SK-N-SH (cell line): ENCODE measurements at regions not wholly inside any gene's neighbourhood (a gene's known extent, or its start where the extent isn't known, plus 50 kb on each side); places are given as distances from the start of the nearest gene placed in this dataset.

Source experiments
- EZH2phosphoT487 ChIP-seq: fragments of 200-600 bp; sonication (generic); IDR thresholded peaks from 2 replicates; pipeline ENCODE4 v1.6.1; 2017; ENCODE audit warnings: low read depth, mixed run types, mild to moderate bottlenecking, antibody characterized with exemption, moderate library complexity, borderline replicate concordance
- FOSL2 ChIP-seq: IDR thresholded peaks from 2 replicates; pipeline ENCODE4 v1.4.0; 2012; ENCODE audit warnings: low read depth, mild to moderate bottlenecking, moderate library complexity, borderline replicate concordance
- POLR2AphosphoS5 ChIP-seq: IDR thresholded peaks from 2 replicates; pipeline ENCODE4 v1.6.1; 2012; ENCODE audit warnings: low read depth, low read length
- RCOR1 ChIP-seq: fragments of 150-350 bp; IDR thresholded peaks from 2 replicates; pipeline ENCODE4 v1.6.1; 2017; ENCODE audit warnings: antibody characterized with exemption, low read length
- TCF12 ChIP-seq: IDR thresholded peaks from 2 replicates; pipeline ENCODE4 v1.4.0; 2012
- TEAD4 ChIP-seq: IDR thresholded peaks from 2 replicates; pipeline ENCODE4 v1.4.0; 2012; ENCODE audit warnings: mild to moderate bottlenecking, borderline replicate concordance; ENCODE audit not compliant: insufficient read depth
- TF ChIP-seq, protein P1 (sequence below): fragments of 200-600 bp; sonication (generic); IDR thresholded peaks from 2 replicates; pipeline ENCODE4 v1.6.1; 2017; ENCODE audit warnings: antibody characterized with exemption, mild to moderate bottlenecking, moderate library complexity
- TF ChIP-seq, protein P2 (sequence below): IDR thresholded peaks from 2 replicates; pipeline ENCODE4 v1.6.1; 2012; ENCODE audit warnings: mild to moderate bottlenecking, low read depth, low read length, moderate library complexity
- TF ChIP-seq, protein P3 (sequence below): IDR thresholded peaks from 2 replicates; pipeline ENCODE4; 2012
- TF ChIP-seq, protein P4 (sequence below): IDR thresholded peaks from 2 replicates; pipeline ENCODE4 v1.4.0; 2012; ENCODE audit warnings: low read depth, borderline replicate concordance

DNA sequence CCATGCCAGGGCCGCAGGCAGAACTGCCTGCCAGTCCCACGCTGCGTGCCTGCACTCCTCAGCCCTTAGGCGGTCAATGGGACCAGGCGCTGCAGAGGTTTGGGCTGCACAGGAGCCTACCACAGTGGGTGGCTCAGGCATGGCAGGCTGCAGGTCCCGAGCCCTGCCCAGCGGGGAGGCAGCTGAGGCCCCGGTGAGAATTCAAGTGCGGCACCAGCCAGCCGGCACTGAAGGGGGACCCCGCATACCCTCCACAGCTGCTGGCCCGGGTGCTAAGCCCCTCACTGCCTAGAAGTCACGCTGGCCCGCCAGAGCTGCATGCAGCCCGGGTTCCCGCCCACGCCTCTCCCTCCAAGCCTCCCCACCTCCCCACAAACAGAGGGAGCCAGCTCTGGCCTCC, 302.5 kb upstream of the UGT8 start:
- TF ChIP-seq, protein P1, sequence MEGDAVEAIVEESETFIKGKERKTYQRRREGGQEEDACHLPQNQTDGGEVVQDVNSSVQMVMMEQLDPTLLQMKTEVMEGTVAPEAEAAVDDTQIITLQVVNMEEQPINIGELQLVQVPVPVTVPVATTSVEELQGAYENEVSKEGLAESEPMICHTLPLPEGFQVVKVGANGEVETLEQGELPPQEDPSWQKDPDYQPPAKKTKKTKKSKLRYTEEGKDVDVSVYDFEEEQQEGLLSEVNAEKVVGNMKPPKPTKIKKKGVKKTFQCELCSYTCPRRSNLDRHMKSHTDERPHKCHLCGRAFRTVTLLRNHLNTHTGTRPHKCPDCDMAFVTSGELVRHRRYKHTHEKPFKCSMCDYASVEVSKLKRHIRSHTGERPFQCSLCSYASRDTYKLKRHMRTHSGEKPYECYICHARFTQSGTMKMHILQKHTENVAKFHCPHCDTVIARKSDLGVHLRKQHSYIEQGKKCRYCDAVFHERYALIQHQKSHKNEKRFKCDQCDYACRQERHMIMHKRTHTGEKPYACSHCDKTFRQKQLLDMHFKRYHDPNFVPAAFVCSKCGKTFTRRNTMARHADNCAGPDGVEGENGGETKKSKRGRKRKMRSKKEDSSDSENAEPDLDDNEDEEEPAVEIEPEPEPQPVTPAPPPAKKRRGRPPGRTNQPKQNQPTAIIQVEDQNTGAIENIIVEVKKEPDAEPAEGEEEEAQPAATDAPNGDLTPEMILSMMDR, result no peak
- TF ChIP-seq, protein P2, sequence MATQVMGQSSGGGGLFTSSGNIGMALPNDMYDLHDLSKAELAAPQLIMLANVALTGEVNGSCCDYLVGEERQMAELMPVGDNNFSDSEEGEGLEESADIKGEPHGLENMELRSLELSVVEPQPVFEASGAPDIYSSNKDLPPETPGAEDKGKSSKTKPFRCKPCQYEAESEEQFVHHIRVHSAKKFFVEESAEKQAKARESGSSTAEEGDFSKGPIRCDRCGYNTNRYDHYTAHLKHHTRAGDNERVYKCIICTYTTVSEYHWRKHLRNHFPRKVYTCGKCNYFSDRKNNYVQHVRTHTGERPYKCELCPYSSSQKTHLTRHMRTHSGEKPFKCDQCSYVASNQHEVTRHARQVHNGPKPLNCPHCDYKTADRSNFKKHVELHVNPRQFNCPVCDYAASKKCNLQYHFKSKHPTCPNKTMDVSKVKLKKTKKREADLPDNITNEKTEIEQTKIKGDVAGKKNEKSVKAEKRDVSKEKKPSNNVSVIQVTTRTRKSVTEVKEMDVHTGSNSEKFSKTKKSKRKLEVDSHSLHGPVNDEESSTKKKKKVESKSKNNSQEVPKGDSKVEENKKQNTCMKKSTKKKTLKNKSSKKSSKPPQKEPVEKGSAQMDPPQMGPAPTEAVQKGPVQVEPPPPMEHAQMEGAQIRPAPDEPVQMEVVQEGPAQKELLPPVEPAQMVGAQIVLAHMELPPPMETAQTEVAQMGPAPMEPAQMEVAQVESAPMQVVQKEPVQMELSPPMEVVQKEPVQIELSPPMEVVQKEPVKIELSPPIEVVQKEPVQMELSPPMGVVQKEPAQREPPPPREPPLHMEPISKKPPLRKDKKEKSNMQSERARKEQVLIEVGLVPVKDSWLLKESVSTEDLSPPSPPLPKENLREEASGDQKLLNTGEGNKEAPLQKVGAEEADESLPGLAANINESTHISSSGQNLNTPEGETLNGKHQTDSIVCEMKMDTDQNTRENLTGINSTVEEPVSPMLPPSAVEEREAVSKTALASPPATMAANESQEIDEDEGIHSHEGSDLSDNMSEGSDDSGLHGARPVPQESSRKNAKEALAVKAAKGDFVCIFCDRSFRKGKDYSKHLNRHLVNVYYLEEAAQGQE, result no peak
- TF ChIP-seq POLR2AphosphoS5 (no peak), FOSL2 (no peak), TEAD4 (no peak), EZH2phosphoT487 (no peak), TCF12 (no peak), RCOR1 (no peak)
- TF ChIP-seq, protein P3, sequence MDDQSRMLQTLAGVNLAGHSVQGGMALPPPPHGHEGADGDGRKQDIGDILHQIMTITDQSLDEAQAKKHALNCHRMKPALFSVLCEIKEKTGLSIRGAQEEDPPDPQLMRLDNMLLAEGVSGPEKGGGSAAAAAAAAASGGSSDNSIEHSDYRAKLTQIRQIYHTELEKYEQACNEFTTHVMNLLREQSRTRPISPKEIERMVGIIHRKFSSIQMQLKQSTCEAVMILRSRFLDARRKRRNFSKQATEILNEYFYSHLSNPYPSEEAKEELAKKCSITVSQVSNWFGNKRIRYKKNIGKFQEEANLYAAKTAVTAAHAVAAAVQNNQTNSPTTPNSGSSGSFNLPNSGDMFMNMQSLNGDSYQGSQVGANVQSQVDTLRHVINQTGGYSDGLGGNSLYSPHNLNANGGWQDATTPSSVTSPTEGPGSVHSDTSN, result no peak
- TF ChIP-seq, protein P4, sequence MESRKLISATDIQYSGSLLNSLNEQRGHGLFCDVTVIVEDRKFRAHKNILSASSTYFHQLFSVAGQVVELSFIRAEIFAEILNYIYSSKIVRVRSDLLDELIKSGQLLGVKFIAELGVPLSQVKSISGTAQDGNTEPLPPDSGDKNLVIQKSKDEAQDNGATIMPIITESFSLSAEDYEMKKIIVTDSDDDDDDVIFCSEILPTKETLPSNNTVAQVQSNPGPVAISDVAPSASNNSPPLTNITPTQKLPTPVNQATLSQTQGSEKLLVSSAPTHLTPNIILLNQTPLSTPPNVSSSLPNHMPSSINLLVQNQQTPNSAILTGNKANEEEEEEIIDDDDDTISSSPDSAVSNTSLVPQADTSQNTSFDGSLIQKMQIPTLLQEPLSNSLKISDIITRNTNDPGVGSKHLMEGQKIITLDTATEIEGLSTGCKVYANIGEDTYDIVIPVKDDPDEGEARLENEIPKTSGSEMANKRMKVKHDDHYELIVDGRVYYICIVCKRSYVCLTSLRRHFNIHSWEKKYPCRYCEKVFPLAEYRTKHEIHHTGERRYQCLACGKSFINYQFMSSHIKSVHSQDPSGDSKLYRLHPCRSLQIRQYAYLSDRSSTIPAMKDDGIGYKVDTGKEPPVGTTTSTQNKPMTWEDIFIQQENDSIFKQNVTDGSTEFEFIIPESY, result no peak
